Endothelial cell (in vitro differentiated cells): ENCODE measurements at regions not wholly inside any gene's neighbourhood (a gene's known extent, or its start where the extent isn't known, plus 50 kb on each side); places are given as distances from the start of the nearest gene placed in this dataset.

ENCODE experiments used
- DNase-seq: peaks from one replicate; pipeline ENCODE4 v3.0.0; 2021; ENCODE audit warnings: low spot score
- H3K27ac Mint-ChIP-seq: one replicate; pipeline ENCODE4 v1.8.0; 2021; ENCODE audit warnings: mixed read lengths, inconsistent platforms; ENCODE audit not compliant: unreplicated experiment
- H3K27me3 Mint-ChIP-seq: one replicate; pipeline ENCODE4 v1.8.0; 2021; ENCODE audit warnings: mild to moderate bottlenecking, moderate library complexity, mixed read lengths, inconsistent platforms; ENCODE audit not compliant: unreplicated experiment
- H3K36me3 Mint-ChIP-seq: one replicate; pipeline ENCODE4 v1.8.0; 2021; ENCODE audit warnings: mild to moderate bottlenecking, low read depth, mixed read lengths, inconsistent platforms; ENCODE audit not compliant: unreplicated experiment
- H3K4me1 Mint-ChIP-seq: one replicate; pipeline ENCODE4 v1.8.0; 2021; ENCODE audit warnings: mild to moderate bottlenecking, mixed read lengths, inconsistent platforms; ENCODE audit not compliant: unreplicated experiment
- H3K4me3 Mint-ChIP-seq: one replicate; pipeline ENCODE4 v1.8.0; 2021; ENCODE audit warnings: mild to moderate bottlenecking, mixed read lengths, inconsistent platforms; ENCODE audit not compliant: unreplicated experiment
- H3K9me3 Mint-ChIP-seq: one replicate; pipeline ENCODE4 v1.8.0; 2021; ENCODE audit warnings: mixed read lengths, inconsistent platforms; ENCODE audit not compliant: unreplicated experiment
- TF ChIP-seq, protein P1 (sequence below): fragments of 200-600 bp; sonication (generic); IDR thresholded peaks from one replicate; pipeline ENCODE4 v1.5.0; 2021; ENCODE audit warnings: antibody characterized with exemption; ENCODE audit not compliant: unreplicated experiment

DNA sequence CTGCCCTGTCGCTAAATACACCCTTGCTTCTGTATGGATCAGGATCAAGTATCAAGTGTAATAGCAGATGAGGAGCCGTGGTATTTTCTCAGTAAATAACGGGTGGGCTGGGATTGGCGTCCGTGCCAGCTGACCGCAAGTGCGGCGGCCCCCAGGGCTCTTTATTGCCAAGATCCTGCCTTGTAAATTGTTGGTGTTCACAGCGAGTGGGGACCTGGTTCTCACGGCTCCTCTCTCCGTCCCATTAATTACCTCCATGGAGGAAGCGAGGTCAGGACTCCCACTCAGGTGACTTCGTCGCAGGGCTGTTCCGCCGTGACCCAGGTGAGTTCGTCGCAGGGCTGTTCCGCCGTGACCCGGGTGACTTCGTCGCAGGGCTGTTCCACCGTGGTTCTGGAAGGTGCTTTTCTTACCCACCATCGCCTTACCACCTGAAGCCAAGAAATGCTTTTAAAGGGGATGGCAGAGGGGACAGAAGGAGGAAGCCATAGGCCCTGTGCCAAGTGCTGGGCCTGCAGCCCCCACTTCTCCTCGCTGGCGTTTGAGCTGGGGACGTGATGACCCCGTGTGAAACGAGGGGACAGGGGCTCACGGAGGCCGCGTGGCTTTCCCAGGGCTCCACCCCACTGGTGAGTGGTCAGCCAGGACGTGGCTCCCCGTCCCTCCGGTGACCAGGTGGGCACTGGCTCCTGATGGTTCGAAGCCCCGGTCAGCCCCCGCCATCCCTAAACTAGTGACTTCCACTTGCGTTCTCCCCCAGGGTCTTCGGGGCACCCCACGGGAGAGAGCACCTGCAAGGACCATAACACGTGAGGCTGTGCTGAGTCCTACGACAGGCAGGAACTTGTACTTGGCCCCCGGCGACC is 118.4 kb downstream of the TWIST2 start:
- Mint-ChIP-seq H3K27ac (no peak overlapping the region), H3K4me3 (no peak overlapping the region), H3K4me1 (no peaks in the 10 kb centered on the region), H3K36me3 (no peaks in the 10 kb centered on the region), H3K9me3 (no peaks in the 10 kb centered on the region), H3K27me3 (peaks cover 19% of the 10 kb centered on the region)
- DNase-seq, result no peak
- TF ChIP-seq, protein P1, sequence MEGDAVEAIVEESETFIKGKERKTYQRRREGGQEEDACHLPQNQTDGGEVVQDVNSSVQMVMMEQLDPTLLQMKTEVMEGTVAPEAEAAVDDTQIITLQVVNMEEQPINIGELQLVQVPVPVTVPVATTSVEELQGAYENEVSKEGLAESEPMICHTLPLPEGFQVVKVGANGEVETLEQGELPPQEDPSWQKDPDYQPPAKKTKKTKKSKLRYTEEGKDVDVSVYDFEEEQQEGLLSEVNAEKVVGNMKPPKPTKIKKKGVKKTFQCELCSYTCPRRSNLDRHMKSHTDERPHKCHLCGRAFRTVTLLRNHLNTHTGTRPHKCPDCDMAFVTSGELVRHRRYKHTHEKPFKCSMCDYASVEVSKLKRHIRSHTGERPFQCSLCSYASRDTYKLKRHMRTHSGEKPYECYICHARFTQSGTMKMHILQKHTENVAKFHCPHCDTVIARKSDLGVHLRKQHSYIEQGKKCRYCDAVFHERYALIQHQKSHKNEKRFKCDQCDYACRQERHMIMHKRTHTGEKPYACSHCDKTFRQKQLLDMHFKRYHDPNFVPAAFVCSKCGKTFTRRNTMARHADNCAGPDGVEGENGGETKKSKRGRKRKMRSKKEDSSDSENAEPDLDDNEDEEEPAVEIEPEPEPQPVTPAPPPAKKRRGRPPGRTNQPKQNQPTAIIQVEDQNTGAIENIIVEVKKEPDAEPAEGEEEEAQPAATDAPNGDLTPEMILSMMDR, result no peak

DNA sequence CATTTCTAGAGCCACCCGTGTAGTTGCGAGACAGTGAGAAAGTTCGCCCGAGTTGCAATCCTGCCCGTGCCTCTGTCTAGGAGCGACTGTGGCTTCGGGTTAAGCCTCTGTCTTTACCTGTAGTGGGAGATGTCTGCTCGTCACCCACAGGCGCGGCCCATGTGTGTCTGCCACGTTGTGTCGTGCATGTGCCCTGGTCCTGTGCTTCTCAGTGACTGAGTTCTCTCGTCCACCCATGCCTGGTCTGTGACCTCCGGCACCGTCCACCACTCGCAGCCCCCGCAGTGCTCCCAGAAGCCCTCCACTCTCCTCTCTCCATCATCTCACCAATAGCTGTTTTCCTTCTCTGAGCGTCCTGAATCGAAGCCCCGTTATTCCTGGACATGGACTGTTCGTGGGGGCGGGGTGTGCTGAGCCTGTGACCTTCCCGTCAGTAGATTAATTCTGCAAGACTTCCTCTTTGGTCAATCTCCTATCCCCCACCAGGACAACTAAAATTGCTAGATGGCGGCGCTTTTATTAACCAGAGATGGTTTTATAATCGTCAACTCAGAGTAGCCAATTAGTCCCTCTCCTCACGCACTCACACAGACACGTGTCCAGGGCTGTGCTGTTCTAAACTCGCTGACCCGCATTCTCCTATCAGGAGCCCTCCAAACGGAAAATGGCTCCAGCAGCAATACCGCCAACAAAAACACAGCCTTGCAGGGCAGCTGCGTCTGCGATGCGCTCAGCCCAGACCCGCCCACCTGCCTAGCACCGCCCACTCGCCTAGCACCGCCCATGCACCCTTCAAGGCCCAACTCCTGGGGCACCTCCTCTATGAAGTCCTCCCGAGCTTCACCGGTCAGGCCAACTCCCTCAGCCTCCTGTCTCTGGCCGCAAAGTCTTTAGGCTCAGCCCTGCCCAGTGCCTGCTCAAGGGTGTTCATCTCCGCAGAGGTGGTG is 119.4 kb downstream of the TWIST2 start:
- Mint-ChIP-seq H3K4me1 (no peaks in the 10 kb centered on the region), H3K4me3 (no peak overlapping the region), H3K27ac (no peak overlapping the region), H3K9me3 (no peaks in the 10 kb centered on the region), H3K36me3 (no peaks in the 10 kb centered on the region), H3K27me3 (peaks cover 21% of the 10 kb centered on the region)
- DNase-seq, result no peak
- TF ChIP-seq, protein P1, result no peak

DNA sequence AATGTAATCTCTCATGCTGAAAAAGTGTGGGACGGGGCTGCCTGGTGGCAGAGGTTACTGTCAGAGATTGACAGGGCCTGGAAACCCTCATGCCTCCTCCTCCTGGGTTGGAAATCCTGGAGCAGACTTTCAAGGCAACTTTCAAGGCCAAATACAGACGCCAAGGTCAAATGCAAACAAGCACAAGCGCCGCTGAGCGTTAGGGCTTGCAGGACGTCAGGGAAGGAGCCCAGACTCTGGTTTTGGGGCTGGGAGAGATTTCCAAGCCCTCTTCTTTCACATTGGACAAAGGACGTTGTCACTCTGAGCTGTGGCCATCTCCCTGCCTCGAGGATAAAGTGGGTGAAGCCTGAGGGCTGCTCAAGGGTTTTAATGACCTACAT is 120.1 kb downstream of the TWIST2 start:
- peaks cover 21% of the 10 kb centered on the region for H3K27me3 Mint-ChIP-seq
- DNase-seq, result no peak
- no peaks in the 10 kb centered on the region for H3K9me3 Mint-ChIP-seq
- H3K4me1 Mint-ChIP-seq, result no peaks in the 10 kb centered on the region
- no peaks in the 10 kb centered on the region for H3K36me3 Mint-ChIP-seq
- H3K4me3 Mint-ChIP-seq, result no peak overlapping the region
- TF ChIP-seq, protein P1, result no peak
- no peak overlapping the region for H3K27ac Mint-ChIP-seq

DNA sequence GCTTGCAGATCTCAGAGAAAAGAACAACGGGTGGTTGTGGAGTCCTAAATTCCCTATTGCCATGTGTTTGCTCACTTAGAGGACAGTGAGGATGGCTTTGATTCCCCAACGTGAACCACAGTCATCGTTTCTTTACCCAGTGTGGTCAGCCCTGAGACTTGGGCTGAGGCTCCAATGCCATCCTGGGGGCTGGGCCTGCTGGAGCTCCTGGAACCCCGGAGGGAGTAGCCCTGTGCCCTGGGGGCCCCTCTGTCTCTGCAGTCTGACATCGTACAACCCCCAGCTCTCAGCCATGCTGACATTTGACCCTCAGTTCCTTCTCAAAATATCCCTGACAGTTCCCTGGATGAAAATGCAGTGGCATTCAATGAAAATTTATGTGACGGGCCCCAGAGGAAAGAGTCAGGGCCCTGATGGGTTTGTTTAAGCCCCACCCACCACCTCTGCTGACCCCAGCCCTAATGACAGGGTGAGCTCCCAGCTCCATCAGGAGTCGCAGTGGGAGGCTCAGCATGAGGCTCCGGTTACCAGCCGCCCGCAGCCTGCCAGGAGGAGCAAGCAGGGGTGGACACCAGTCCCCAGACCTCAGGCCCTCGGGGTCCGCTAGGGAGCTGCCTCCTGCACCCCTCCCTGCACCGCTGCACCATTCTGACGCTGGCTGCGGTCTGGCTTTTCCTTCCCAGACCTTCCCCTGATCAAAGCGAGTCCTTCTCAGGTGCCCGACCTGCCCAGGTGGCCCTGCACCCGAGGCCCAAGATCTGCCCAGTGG is 120.9 kb downstream of the TWIST2 start:
- H3K27ac Mint-ChIP-seq, result no peak overlapping the region
- peaks cover 17% of the 10 kb centered on the region for H3K27me3 Mint-ChIP-seq
- H3K9me3 Mint-ChIP-seq, result no peaks in the 10 kb centered on the region
- DNase-seq, result no peak
- H3K4me1 Mint-ChIP-seq, result no peaks in the 10 kb centered on the region
- TF ChIP-seq, protein P1, result no peak
- H3K36me3 Mint-ChIP-seq, result no peaks in the 10 kb centered on the region
- H3K4me3 Mint-ChIP-seq, result no peak overlapping the region
